GM23338 (cell line): ENCODE measurements at regions not wholly inside any gene's neighbourhood (a gene's known extent, or its start where the extent isn't known, plus 50 kb on each side); places are given as distances from the start of the nearest gene placed in this dataset.

Source experiments
- ATAC-seq: fragments of 200-7000 bp; cut with Tn5 transposase; 3 replicates; pipeline ENCODE4 v1.9.1; 2020
- DNase-seq: peaks from one replicate; pipeline ENCODE4 v3.0.0-alpha.2; 2015; ENCODE audit warnings: low spot score
- H2AFZ ChIP-seq: fragments of 200-600 bp; sonication (generic); 2 replicates; pipeline ENCODE4 v1.8.0; 2016; ENCODE audit warnings: antibody characterized with exemption, mild to moderate bottlenecking, moderate library complexity
- H3F3A ChIP-seq: fragments of 200-600 bp; sonication (generic); replicated peaks from 2 replicates; pipeline ENCODE4 v1.8.0; 2017; ENCODE audit warnings: antibody characterized with exemption, mixed run types, low read depth
- H3K27ac ChIP-seq: fragments of 200-600 bp; sonication (generic); 2 replicates; pipeline ENCODE4 v1.6.1; 2016; ENCODE audit warnings: low read depth
- H3K27me3 ChIP-seq: fragments of 200-600 bp; sonication (generic); 2 replicates; pipeline ENCODE4 v1.8.0; 2016; ENCODE audit warnings: mild to moderate bottlenecking, mixed run types, moderate library complexity; ENCODE audit not compliant: insufficient read depth
- H3K36me3 ChIP-seq: fragments of 200-600 bp; sonication (generic); 2 replicates; pipeline ENCODE4 v1.8.0; 2016; ENCODE audit warnings: mild to moderate bottlenecking; ENCODE audit not compliant: insufficient read depth
- H3K4me1 ChIP-seq: fragments of 200-600 bp; sonication (generic); 2 replicates; pipeline ENCODE4 v1.8.0; 2016; ENCODE audit warnings: mild to moderate bottlenecking, moderate library complexity; ENCODE audit not compliant: insufficient read depth
- H3K4me2 ChIP-seq: fragments of 200-600 bp; sonication (generic); 2 replicates; pipeline ENCODE4 v1.7.1; 2017; ENCODE audit warnings: mixed run types
- H3K4me3 ChIP-seq: fragments of 200-600 bp; sonication (generic); 2 replicates; pipeline ENCODE4 v1.6.1; 2016; ENCODE audit warnings: mixed run types
- H3K79me2 ChIP-seq: fragments of 200-600 bp; sonication (generic); replicated peaks from 2 replicates; pipeline ENCODE4 v1.8.0; 2017; ENCODE audit warnings: mild to moderate bottlenecking; ENCODE audit not compliant: insufficient read depth
- H3K9me2 ChIP-seq: fragments of 200-600 bp; sonication (generic); 2 replicates; pipeline ENCODE4 v1.8.0; 2017; ENCODE audit not compliant: insufficient read depth
- H4K20me1 ChIP-seq: fragments of 200-600 bp; sonication (generic); replicated peaks from 2 replicates; pipeline ENCODE4 v1.8.0; 2017; ENCODE audit warnings: mild to moderate bottlenecking; ENCODE audit not compliant: insufficient read depth
- H3K27ac Mint-ChIP-seq: 2 replicates; pipeline ENCODE4 v1.8.0; 2020; ENCODE audit warnings: inconsistent platforms, mild to moderate bottlenecking, moderate library complexity, mixed read lengths
- H3K27me3 Mint-ChIP-seq: 3 replicates; pipeline ENCODE4 v1.8.0; 2022; ENCODE audit warnings: low read depth, mild to moderate bottlenecking, moderate library complexity, mixed read lengths, inconsistent platforms; ENCODE audit not compliant: insufficient read depth, poor library complexity
- H3K36me3 Mint-ChIP-seq: 3 replicates; pipeline ENCODE4 v1.8.0; 2021; ENCODE audit warnings: low read depth, mild to moderate bottlenecking, inconsistent platforms, moderate library complexity, mixed read lengths
- H3K4me1 Mint-ChIP-seq: 3 replicates; pipeline ENCODE4 v1.8.0; 2020; ENCODE audit warnings: mild to moderate bottlenecking, inconsistent platforms, mixed read lengths
- H3K4me3 Mint-ChIP-seq: 3 replicates; pipeline ENCODE4 v1.8.0; 2021; ENCODE audit warnings: moderate library complexity, mild to moderate bottlenecking, inconsistent platforms, mixed read lengths
- H3K9me3 Mint-ChIP-seq: 3 replicates; pipeline ENCODE4 v1.8.0; 2020; ENCODE audit warnings: moderate library complexity, mild to moderate bottlenecking, inconsistent platforms, mixed read lengths
- CREB1 ChIP-seq: fragments of 250-450 bp; sonication (Bioruptor Pico); IDR thresholded peaks from 2 replicates; pipeline ENCODE4 v1.5.0; 2020; ENCODE audit warnings: low read depth, mild to moderate bottlenecking, moderate library complexity
- CTCF ChIP-seq, 2 experiments: fragments of 200-600 bp in 1 of 2; sonication (generic) in 1 of 2; conservative IDR thresholded peaks; 2 replicates each; pipeline versions ENCODE4 v1.5.1 to v1.6.1; 2016 to 2017; ENCODE audit warnings: antibody characterized with exemption in 2 of 2, low read depth in 2 of 2, mild to moderate bottlenecking in 2 of 2, moderate library complexity in 1 of 2
- ETS1 ChIP-seq: IDR thresholded peaks from 2 replicates; pipeline ENCODE4 v1.6.1; 2016; ENCODE audit warnings: antibody characterized with exemption
- EZH2 ChIP-seq: fragments of 200-600 bp; sonication (generic); IDR thresholded peaks from one replicate; pipeline ENCODE4 v1.8.0; 2017; ENCODE audit warnings: antibody characterized with exemption, mild to moderate bottlenecking, low read depth; ENCODE audit not compliant: unreplicated experiment
- POLR2AphosphoS5 ChIP-seq: IDR thresholded peaks from 2 replicates; pipeline ENCODE4 v1.6.1; 2016; ENCODE audit warnings: antibody characterized with exemption, low read depth
- REST ChIP-seq: IDR thresholded peaks from one replicate; pipeline ENCODE4 v1.6.1; 2018; ENCODE audit warnings: antibody characterized with exemption; ENCODE audit not compliant: unreplicated experiment
- ZNF331 ChIP-seq: fragments of 250-450 bp; sonication (Bioruptor Pico); IDR thresholded peaks from 2 replicates; pipeline ENCODE4 v1.5.0; 2020; ENCODE audit warnings: low read depth, mild to moderate bottlenecking, moderate library complexity
- TF ChIP-seq, protein P1 (sequence below): fragments of 250-450 bp; sonication (Bioruptor Pico); IDR thresholded peaks from 2 replicates; pipeline ENCODE4 v1.5.0; 2020; ENCODE audit warnings: mild to moderate bottlenecking, moderate library complexity

- no peaks in the 10 kb centered on the region for H3K36me3 Mint-ChIP-seq
- DNase-seq = no peak
- no peaks in the 10 kb centered on the region for H4K20me1 ChIP-seq
- H3K4me2 ChIP-seq = no peak overlapping the region
- TF ChIP-seq REST = no peak
- TF ChIP-seq EZH2 = no peak
- TF ChIP-seq ETS1 = no peak
- TF ChIP-seq CTCF (conservative IDR thresholded peaks at IDR 0.05; ENCODE audit: low read depth in 2 of 2) = no peak
- no peak for TF ChIP-seq POLR2AphosphoS5
- H2AFZ ChIP-seq = no peak overlapping the region
- H3K4me3 Mint-ChIP-seq = no peak overlapping the region
- H3K27ac Mint-ChIP-seq = no peak overlapping the region
- H3K36me3 ChIP-seq = no peaks in the 10 kb centered on the region
- H3K9me3 Mint-ChIP-seq = no peaks in the 10 kb centered on the region
- H3K27me3 Mint-ChIP-seq = no peaks in the 10 kb centered on the region
- no peaks in the 10 kb centered on the region for H3K9me2 ChIP-seq
- H3K79me2 ChIP-seq = no peaks in the 10 kb centered on the region
- no peak overlapping the region for H3K4me3 ChIP-seq
- no peaks in the 10 kb centered on the region for H3F3A ChIP-seq
- ATAC-seq = no peak
- peaks cover 5% of the 10 kb centered on the region; the same call in 1 of the 2 replicates for H3K4me1 ChIP-seq
- no peaks in the 10 kb centered on the region for H3K27me3 ChIP-seq
- no peaks in the 10 kb centered on the region for H3K4me1 Mint-ChIP-seq
- no peak overlapping the region for H3K27ac ChIP-seq
Observed at GRCh38 chr7:25594728-25595127, 366.4 kb upstream of the NPVF start.

- Mint-ChIP-seq H3K27ac (no peak overlapping the region), H3K36me3 (no peaks in the 10 kb centered on the region), H3K9me3 (no peaks in the 10 kb centered on the region), H3K4me1 (no peaks in the 10 kb centered on the region), H3K4me3 (no peak overlapping the region), H3K27me3 (no peaks in the 10 kb centered on the region)
- H3F3A ChIP-seq = no peaks in the 10 kb centered on the region
- DNase-seq (no peak), ATAC-seq (no peak)
- H3K27me3 ChIP-seq = no peaks in the 10 kb centered on the region
- H4K20me1 ChIP-seq = no peaks in the 10 kb centered on the region
- H3K36me3 ChIP-seq = no peaks in the 10 kb centered on the region
- no peak overlapping the region for H2AFZ ChIP-seq
- H3K4me1 ChIP-seq = peaks cover 5% of the 10 kb centered on the region; the same call in 1 of the 2 replicates
- no peaks in the 10 kb centered on the region for H3K9me2 ChIP-seq
- H3K4me3 ChIP-seq = no peak overlapping the region
- H3K79me2 ChIP-seq = no peaks in the 10 kb centered on the region
- H3K27ac ChIP-seq = no peak overlapping the region
- no peak overlapping the region for H3K4me2 ChIP-seq
- TF ChIP-seq CREB1 (CRISPR knock-in tag) = no peak
- TF ChIP-seq, protein P1, sequence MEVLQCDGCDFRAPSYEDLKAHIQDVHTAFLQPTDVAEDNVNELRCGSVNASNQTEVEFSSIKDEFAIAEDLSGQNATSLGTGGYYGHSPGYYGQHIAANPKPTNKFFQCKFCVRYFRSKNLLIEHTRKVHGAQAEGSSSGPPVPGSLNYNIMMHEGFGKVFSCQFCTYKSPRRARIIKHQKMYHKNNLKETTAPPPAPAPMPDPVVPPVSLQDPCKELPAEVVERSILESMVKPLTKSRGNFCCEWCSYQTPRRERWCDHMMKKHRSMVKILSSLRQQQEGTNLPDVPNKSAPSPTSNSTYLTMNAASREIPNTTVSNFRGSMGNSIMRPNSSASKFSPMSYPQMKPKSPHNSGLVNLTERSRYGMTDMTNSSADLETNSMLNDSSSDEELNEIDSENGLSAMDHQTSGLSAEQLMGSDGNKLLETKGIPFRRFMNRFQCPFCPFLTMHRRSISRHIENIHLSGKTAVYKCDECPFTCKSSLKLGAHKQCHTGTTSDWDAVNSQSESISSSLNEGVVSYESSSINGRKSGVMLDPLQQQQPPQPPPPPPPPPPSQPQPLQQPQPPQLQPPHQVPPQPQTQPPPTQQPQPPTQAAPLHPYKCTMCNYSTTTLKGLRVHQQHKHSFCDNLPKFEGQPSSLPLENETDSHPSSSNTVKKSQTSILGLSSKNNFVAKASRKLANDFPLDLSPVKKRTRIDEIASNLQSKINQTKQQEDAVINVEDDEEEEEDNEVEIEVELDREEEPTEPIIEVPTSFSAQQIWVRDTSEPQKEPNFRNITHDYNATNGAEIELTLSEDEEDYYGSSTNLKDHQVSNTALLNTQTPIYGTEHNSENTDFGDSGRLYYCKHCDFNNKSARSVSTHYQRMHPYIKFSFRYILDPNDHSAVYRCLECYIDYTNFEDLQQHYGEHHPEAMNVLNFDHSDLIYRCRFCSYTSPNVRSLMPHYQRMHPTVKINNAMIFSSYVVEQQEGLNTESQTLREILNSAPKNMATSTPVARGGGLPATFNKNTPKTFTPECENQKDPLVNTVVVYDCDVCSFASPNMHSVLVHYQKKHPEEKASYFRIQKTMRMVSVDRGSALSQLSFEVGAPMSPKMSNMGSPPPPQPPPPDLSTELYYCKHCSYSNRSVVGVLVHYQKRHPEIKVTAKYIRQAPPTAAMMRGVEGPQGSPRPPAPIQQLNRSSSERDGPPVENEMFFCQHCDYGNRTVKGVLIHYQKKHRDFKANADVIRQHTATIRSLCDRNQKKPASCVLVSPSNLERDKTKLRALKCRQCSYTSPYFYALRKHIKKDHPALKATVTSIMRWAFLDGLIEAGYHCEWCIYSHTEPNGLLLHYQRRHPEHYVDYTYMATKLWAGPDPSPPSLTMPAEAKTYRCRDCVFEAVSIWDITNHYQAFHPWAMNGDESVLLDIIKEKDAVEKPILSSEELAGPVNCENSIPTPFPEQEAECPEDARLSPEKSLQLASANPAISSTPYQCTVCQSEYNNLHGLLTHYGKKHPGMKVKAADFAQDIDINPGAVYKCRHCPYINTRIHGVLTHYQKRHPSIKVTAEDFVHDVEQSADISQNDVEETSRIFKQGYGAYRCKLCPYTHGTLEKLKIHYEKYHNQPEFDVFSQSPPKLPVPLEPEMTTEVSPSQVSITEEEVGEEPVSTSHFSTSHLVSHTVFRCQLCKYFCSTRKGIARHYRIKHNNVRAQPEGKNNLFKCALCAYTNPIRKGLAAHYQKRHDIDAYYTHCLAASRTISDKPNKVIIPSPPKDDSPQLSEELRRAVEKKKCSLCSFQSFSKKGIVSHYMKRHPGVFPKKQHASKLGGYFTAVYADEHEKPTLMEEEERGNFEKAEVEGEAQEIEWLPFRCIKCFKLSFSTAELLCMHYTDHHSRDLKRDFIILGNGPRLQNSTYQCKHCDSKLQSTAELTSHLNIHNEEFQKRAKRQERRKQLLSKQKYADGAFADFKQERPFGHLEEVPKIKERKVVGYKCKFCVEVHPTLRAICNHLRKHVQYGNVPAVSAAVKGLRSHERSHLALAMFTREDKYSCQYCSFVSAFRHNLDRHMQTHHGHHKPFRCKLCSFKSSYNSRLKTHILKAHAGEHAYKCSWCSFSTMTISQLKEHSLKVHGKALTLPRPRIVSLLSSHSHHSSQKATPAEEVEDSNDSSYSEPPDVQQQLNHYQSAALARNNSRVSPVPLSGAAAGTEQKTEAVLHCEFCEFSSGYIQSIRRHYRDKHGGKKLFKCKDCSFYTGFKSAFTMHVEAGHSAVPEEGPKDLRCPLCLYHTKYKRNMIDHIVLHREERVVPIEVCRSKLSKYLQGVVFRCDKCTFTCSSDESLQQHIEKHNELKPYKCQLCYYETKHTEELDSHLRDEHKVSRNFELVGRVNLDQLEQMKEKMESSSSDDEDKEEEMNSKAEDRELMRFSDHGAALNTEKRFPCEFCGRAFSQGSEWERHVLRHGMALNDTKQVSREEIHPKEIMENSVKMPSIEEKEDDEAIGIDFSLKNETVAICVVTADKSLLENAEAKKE (CRISPR knock-in tag) = no peak
- TF ChIP-seq ZNF331 = no peak
- TF ChIP-seq ETS1 = no peak
Observed at GRCh38 chr7:25595996-25596395, 367.7 kb upstream of the NPVF start.
